Amniotic epithelial cell (primary cell): ENCODE measurements at regions not wholly inside any gene's neighbourhood (a gene's known extent, or its start where the extent isn't known, plus 50 kb on each side); places are given as distances from the start of the nearest gene placed in this dataset.

Experiments
- DNase-seq: peaks from one replicate; pipeline ENCODE4 v3.0.0-alpha.2; 2010; ENCODE audit warnings: low read depth

DNA sequence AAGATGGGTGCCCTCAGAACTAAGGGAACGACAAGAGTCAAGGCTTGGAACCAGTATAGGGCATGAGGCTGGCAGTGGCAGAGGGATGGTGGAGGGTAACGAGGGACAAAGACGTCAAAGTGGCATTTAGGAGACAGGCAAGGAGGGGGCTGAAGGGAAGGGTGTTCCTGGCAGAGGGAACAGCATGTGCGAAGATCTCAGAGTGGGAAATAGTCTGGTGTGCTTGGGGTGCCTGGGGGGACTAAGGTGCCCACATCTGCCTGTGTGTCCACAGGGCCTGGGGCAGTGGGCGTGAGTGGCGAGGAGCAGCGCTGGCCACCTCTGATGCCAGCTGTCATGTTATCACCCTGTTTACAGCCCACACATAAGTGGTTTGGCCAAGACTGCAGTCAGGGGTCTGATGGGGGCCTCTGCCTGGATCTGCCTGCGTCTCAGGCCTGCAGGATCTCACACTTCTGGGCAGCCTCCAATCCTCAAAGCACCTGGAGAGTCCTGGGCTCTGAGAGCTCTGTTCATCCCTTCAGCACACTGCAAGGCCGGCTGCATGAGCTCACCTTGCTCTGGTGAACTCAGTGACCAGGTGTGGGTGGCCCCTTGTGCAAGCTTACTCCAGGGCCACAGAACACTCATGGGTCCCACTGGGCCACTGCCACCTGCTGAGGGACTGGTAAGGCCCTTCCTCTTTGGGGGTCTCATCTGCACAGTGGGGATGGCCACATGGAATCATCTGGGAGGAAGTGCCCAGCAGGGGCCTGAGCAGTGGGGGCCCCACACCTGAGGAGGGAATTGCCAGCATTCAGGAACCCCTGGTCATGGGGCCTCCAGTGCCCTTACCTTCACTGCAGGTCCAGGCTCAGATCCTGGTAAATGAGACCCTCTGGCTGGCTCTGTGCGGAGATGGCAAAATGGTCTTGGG, 89.7 kb upstream of the SHISAL1 start:
- no peak for DNase-seq

DNA sequence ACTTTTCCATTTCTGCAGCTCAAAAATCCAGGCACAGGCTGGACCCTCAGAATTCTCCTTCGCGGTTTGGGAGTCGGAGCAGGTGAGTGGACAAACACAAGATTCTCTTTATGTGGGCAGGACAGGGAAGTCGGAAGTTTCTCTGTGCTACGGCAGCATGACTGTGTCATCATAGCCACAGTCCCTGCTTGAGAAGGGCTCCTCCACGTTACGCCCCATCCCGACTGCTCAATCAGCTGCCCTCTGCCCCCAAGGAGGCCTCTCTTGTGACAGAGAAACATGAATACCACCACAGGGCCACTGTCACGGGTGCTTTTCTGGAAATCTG, 89.0 kb upstream of the SHISAL1 start:
- DNase-seq: no peak

DNA sequence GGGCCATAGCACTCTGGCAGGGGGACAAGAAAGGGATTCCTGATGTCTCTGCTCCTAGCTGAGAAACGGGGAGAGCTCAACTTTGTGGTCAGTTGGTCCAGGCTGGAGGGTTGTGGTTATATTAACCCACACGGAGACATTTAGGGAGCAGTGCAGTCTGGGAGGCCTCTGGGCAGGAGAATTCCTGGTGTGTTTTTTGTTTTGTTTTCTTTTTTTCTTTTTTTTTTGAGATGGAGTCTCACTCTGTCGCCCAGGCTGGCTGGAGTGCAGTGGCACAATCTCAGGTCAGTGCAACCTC, 88.0 kb upstream of the SHISAL1 start:
- no peak for DNase-seq

DNA sequence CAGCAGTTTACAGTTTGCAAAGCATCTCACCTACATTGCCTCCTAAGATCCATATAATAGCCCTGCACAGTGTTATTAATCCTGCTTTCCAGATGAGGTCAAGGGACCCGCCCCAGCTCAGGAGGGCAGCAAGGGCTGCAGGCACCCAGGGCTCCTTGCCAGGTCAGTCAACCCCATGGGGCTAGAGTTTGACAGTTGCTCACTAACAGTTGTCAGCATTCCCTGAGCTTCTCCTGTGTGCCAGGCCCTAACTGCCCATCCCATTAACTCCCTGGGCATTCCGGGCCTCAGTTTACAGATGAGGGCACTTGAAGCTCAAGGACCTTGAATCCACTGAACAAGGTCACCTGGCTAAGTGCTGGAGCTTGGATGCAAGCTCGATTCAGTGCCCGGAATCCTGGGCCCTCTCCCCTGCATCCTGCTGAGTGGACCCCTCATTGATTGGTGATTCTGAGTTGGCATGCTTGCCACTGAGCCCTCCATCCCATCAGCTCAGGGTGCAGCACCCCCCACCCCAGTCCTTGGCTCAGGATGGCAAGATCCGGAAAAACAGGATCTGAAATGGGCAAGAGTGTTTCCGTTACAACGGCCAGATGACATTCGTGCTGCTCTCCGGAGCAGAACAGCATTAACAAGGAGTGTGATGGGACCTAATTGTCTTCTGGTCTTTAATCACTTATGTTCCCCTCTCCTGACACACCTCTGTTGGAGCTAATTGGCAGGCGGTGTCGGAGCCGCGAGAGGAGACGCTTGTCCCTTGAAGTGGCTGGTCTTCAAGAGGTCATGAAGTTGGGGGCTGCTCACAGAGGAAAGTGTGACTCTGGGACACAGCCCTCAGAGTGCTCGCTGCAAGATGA, 87.4 kb upstream of the SHISAL1 start:
- no peak for DNase-seq

DNA sequence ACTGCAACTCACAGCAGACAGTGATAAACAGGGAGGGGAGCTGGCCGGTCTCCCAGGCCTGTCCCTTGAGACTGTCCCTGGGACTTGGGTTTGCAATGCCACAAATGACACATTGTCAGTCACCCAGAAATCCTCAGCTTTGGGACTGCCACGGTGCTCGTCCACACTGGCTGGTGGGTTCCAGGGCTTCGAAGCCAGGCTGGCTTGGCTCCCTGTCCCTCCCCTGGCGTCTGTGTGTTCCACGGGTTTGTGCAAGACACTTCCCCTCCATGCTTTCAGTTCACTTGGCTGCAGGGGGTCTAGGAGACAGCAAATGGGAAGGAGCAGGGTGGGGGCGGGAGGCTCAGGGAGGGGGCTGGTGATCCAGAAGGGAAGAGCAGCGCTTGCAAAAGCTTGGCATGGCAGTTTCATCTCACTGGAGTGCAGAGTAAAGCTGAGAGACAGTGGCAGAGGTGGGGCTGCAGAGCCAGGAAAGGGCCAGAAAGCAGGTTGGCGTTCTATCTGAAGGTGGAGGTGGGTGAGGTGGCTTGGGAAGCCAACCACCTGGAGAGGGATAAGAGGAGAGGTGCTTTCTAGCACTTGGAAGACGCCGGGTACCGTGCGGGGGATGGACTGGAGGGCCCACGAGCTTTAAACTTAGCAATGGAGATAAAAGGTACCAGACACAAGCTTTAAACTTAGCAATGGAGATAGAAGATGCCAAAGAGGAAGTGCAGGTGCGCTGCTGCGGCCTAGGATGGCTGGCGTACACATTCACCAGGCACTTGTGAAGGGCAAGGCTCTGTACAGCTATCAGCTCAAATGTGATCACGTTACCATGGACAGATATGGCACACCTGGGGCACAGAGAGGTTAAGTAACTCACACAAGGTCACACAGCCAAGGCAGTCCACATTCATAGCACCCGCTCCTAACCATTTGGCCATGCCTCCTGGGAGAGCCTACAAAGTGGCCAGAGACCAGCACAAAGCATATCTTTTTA, 86.4 kb upstream of the SHISAL1 start:
- no peak for DNase-seq

DNA sequence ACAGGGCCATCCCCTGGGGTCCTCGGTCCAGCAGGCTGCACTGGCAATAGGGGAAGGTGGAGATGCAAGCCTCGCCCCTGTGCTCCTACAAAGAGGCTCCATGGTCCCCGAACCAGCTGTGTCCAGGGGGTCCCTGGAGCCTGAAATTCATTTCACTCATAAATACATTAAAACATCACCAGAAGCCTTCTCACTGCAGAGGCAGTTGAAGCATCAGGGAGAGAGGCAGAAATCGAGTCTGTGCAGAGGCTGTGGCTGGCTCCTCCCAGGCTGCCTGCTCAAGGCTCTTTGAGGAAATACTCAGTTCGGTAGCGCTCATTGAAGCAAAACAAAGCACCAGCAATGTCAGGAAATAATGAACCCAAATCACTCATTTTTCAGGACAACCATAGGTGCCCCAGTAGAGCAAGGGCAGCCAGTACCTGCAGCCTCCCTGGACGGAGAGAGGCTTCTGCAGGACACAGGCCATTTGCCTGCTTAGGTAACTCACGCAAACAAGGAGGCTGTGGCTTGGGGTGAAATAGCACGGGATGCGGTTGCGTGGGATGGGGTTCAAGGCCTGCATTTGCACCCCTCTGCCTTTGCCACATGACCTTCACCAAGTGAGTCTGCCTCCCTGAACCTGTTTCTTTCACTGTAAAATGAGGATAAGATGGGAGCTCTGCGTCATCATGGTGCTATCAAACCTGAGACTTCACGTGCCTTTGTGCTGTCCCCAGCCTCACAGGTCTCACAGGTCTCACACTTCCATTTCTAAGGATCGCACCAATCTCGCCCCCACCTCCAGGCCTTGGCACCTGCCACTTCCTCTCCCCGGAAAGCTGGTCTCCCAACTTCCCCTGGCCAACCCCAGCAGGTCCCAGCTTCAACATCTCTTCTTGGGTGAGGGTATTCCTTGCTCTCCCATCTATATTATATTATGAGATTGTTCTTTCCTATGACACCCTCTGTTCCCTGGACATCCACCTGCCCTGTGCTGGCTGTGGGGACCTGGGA, 84.3 kb upstream of the SHISAL1 start:
- no peak for DNase-seq

DNA sequence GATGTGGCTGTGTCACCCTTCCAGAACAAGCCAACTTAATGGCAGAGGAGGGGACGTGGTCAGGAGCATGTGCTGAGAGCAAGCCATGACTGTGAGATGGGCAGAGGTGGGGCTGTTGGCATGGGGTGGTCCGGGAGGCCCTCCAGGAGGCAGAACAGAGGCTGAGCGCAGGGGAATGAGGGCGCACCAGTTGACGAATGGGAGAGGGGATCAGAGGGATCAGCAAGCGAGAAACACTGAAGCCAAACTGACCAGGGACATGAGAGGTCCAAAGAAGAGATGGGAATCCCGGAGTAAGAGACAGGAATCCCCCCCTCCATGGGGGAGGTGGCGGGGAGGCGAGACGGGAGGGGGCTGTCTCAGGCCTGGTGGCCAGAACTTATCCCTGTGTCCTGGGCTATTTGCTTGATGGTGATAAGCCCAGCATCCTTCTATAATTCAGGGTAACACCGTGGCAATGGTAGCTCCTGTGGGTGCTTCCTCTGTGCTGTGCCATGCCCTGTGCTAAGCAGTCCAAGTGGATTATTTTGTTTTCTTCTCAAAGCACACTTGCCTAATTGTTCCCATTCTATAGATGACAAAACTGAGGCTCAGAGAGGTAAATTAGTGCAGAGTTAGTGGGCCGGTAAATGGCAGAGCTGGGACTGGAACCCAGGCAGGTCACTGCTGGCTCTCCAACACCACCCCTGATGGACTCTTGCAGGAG, 83.4 kb upstream of the SHISAL1 start:
- DNase-seq: no peak

DNA sequence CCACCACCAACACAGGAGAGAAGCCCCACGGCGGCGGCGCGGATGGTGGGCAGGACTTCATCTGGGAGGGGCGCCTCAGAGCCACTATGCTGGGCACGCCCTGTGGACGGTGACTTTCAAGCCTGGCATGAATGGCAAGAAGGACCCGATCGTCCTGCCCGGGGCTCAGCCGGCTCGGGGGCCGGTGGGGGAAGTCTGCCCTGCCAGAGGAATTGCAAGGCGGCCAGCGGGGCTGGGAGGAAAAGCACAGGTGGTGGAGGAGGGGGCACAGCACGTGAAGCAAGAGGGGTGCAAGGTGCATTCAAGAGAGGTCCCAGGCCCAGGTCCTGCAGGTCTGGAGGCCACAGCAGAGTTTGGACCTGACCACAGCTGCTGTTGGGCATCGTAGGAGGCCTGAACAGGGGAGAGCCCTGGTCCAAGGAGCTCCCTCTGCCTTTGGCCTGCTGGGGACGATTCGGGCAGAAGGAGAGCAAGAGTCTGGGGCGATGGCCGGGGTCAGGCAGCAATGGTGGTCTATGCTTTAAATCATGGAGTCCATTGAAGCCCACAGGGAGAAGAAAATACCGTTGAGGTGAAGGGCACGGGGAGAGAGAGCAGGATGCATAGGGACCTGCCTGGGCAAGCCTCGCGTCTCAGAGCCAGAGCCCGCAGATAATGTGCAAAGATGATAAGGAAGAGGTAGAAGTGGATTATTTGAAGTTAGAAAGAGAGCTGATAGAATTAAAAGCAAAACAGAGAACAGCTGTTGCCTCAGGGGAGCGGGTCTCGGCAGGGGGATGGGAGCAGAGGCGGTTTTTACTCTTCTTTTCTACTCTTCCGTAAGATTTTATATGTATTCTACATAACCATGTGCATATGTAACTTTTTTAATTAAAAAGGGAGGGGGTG, 82.6 kb upstream of the SHISAL1 start:
- no peak for DNase-seq

DNA sequence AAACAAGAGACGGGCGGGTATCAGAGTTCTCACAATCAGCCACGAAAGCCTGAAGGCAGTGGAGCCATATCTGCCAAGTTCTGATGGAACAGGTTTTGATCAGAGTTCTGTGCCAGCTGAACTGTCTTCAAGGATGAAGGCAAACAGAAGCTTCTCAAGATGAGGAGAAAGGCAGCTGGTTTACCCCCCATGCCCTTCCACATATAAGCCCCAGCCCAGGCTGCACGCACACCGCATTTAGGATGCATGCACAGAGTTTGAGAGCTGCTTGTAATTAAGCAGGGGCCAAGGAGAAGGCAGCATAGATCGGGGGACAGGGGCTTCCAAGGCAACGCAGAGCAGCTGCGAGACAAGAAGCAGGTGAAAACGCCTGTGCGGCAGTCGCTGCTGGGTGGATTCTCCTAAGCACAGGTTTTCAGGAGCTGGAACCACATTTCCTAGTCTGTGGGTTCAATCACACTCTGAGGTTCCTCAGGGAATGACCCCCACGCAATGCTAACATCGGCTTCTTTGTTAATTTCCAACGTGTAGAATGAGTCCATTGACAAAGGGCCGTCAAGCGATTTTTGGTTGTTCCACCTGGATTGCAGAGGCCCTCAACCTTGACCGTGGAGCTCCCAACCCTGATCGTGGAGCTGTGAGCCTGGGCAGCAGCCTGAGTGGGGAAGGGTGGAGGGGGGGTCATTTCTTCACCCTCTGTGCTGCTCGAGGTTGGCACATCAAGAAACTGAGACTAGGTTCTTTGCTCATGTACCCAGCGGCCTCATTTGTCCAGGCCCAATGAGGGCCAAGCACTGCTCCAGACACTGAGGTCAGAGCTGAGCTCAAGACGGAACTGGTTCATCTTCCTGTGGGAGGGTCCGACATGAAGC, 81.7 kb upstream of the SHISAL1 start:
- no peak for DNase-seq

DNA sequence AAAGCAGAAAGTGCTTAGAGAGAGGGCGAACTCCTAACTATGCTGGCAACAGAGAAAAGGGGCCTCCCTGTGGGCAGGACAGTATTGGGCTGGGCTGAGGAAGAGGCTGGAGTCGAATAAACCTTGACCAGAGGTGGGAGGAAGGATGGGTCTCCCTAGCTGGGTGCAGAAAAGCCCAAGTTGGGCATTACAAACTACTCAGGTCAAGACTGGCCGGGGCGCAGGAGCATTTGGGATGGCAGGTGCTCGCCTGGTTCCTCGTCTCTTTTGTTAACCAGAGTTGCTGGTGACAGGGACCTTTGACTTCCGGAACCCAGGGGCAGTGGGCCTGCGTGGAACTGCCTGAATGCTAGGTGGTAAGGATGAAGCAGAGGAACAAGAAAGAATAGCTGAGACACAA, 80.3 kb upstream of the SHISAL1 start:
- no peak for DNase-seq

DNA sequence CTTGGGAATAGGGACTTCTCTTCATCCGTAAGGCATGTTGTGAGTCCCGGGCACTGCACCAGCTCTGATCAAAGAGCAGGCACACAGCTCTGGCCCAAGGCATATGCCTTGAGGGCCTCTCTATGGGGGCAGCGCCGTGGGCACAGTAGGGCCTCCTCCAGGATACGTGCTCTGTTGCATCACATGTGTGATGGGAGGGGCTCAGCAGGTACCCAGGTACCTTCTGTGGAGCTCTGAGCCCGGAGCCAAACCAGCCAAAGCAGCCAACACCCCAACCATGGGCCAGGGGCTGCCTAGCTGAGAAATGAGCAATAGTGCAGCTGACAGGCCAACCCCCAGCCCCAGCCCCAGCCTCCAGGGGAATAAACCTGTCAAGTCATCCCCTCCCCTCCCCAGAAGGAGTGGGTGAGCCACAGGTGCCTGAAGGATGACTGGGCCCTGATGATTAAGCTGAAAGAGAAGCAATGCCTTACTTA, 79.7 kb upstream of the SHISAL1 start:
- DNase-seq: no peak

DNA sequence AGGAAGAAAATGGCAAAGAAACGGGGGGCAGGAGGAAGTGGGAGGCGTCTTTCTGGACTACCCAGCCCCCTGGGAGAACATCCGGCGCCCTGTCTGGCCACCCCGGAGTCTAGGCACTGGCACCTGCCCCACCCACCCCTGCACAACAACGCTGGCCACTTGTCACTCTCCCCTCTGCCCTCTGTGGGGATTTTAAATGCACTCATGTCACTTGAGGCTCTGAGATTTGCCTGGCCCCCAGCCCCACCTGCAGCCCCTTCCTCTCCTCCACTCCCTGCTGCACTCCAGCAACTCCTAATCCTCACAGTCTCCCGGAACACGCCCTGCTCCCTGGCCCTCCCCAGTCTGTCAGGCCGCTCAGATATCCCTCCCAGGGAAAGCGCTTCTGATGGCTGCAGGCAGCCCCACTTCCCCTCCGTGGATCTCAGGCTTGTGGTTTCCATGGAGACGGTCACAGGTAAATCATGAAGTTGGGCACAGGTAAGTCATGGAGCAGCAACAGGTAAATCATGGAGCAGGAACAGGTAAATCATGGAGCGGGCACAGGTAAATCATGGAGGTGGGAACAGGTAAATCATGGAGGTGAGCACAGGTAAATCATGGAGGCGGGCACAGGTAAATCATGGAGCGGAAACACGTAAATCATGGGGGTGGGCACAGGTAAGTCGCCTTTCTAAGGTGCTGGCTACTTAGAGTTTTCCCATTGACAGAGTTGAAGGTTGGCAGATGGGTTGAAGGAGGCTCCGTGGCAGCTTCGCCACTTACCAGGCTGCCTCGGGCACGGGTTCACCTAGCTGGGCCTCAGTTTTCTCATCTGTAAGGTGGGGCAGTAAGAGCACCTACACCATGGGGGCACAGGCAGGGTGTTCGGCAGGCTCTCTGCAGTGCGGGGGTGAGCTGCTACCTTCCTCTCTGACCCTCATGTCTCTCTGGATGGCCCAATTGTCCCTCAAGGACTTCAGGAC, 79.0 kb upstream of the SHISAL1 start:
- no peak for DNase-seq

DNA sequence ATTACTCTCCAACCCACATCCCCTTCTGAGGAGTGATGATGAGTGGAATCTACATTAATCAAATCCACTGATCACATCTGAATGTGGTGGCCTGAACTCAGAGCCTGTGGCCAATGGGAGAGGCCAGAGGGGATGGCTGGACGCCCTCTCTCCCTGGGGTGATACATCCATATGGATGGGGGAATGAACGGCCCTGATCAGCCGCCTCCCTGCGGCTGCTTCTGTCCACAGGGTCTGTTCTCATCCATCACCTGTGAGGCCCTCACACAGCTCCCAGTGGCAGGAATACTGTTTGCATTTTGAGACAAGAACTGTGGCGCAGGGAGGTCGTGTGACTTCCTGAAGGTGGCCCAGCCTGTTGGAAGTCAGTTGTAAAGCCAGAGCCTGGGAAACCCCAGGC, 78.3 kb upstream of the SHISAL1 start:
- DNase-seq: no peak

DNA sequence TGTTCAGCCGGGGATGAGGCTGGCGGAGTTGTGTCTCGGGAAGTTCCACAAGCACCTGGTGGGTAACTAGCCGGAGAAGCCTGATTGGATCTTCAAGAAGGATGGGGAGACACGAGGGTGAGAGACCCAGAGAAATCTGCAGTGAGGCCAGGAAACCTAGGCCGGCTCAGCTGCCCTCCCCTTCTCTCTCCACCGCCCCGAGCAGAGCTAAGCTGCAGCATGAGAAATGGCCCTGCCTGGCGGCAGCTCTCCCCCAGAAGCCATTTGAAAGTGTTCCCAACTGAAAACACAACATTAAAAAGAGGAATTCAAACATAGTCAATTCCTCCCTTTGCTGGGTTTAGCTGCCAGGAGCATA, 77.8 kb upstream of the SHISAL1 start:
- no peak for DNase-seq

DNA sequence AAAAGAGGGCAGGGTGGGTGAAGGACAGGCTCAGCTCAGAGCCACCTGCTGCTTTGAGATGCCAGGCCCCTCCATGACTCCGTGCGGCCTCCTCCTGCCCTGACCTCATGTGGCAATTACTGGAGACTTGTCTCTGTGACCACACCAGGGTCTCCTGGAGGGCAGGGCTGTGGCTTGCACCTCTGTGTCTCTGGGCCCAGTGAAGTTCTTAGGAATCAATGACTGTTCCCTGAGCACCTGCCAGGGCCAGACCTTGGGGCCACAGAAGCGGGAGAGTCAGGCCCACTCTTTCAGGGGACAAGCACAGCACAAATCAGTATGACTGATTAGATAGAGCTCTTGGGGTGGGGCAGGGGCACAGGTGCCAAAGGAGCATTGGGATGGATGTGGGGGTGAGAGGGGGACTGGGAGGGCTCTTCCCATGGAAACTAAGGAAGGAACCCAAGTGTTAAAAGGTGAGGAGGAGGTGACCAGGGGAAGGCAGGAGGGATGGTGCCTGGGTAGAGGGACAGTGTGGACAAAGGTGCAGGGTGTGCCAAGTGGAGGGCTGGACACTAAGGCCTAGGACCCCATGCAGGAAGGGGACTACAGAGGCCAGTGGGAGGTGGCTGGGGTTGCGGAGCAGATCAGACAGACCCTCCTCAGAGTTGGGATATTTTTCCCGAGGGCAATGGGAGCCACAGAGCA, 77.3 kb upstream of the SHISAL1 start:
- no peak for DNase-seq

DNA sequence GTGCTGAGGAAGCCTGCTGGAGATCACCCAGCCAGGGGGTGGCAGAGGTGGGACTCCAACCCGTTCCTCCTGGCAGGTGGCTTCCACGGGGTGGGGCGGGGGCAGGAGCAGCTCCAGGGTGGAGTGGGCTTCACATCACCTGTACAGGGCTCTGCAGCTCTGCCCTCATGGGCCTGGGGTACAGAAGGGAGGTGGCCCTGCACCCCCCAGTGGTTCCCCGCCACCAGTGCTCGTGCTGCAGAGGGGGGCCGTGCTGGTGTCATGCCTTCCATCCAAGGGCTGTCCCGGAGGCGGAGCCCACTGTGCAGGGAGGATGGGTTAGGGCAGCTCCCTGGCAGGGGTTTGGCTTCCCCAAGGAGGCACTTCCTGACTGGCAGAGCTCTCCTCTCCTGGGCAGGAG, 76.4 kb upstream of the SHISAL1 start:
- DNase-seq: no peak

DNA sequence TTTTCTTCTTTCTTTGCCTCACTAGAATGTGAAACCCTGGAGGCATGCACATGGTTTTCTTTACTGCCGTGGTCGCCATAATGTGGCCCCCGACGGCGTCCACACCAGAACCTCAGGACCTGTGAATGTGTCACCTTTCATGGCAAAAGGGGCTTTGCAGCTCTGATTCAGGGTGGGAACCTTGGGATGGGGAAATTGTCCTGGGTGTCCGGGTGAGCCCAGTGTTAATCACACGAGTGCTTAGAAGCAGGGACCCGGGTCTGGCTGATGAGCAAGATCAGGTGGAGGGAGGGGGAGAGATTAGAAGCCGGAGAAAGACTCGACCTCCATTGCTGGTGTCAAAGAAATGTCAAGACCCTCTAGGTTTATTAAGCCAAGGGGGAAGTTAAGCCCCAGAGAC, 74.7 kb upstream of the SHISAL1 start:
- no peak for DNase-seq
